ENCODE measurements at regions not wholly inside any gene's neighbourhood (a gene's known extent, or its start where the extent isn't known, plus 50 kb on each side); places are given as distances from the start of the nearest gene placed in this dataset.

DNA sequence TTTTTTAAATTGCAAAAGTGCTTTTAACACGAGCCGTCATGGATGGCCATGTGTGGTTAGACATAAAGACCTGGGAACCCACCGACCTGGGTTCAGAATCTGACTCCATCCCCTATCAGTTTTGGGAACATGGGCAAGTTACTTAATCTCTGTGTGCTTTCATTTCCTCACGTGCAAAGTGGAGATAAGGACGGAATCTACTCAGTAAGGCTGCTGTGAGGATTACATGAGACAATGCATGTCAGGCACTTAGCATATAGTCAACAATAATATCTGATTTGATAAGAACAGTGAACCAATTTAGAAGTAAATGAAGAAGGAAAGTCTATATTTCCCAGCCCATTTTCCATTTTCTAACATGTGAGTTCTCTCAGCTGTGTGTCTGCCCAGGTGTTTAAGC is 235.4 kb downstream of the SUDS3 start:
- Histone ChIP-seq H3K4ac (replicated peaks; ENCODE audit: insufficient read length, low read depth, low read length) (no peak overlapping the region), H3K36me3 (ENCODE audit: control insufficient read depth in 2 of 4, insufficient read depth in 4 of 4, low read length in 3 of 4) (no peaks in the 10 kb centered on the region), H4K20me1 (replicated peaks in 1 of 2; ENCODE audit: control insufficient read depth in 1 of 2, insufficient read depth in 2 of 2, low read length in 2 of 2) (no peaks in the 10 kb centered on the region), H3K4me1 (replicated peaks in 1 of 4; ENCODE audit: control insufficient read depth in 3 of 4, insufficient read depth in 4 of 4, low read length in 3 of 4) (peaks cover 0 to 5% (median 4%) of the 10 kb centered on the region in 4 experiments; a peak in 3 of 7 replicates), H2BK5ac (ENCODE audit: low read depth, low read length) (no peak overlapping the region), H2AK5ac (ENCODE audit: low read depth, low read length) (no peak overlapping the region; the same call in 1 of the 2 replicates), H3K23ac (ENCODE audit: insufficient read length) (no peak overlapping the region), H3K4me3 (ENCODE audit: extremely low read depth in 1 of 4, insufficient read depth in 2 of 4, low read depth in 3 of 4, low read length in 4 of 4) (no peak overlapping the region), H2BK12ac (ENCODE audit: low read depth, low read length) (peak overlapping the region; percentile 75; the same call in 1 of the 2 replicates), H4K91ac (replicated peaks; ENCODE audit: insufficient read length, low read length) (no peak overlapping the region), H2BK15ac (ENCODE audit: low read length) (no peak overlapping the region), H2BK120ac (replicated peaks; ENCODE audit: low read depth, low read length) (peak overlapping the region; percentile 69), H3K27ac (ENCODE audit: low read depth, low read length) (no peak overlapping the region), H3K9ac (replicated peaks in 1 of 4; ENCODE audit: extremely low read depth in 1 of 4, low read depth in 3 of 4, low read length in 3 of 4) (no peak overlapping the region), H3K27me3 (replicated peaks in 1 of 4; ENCODE audit: control insufficient read depth in 3 of 4, extremely low read depth in 1 of 4, insufficient read depth in 3 of 4, low read length in 3 of 4) (no peaks in the 10 kb centered on the region), H3K9me3 (ENCODE audit: insufficient read depth in 2 of 2, low read depth in 1 of 2, low read length in 1 of 2) (peaks cover 7 to 9% of the 10 kb centered on the region in 2 experiments; a peak in 3 of 4 replicates), H3K14ac (ENCODE audit: insufficient read length) (no peak overlapping the region), H3K18ac (ENCODE audit: extremely low read depth, low read length) (no peak overlapping the region), H3K4me2 (ENCODE audit: insufficient read depth in 1 of 2, low read depth in 2 of 2, low read length in 2 of 2) (no peak overlapping the region), H4K8ac (ENCODE audit: extremely low read depth, insufficient read depth, low read length) (no peak overlapping the region), H2BK20ac (ENCODE audit: low read length) (peak overlapping the region; percentile 98), H4K5ac (ENCODE audit: insufficient read length, low read depth, low read length) (no peak overlapping the region), H3K56ac (replicated peaks; ENCODE audit: insufficient read length, low read depth, low read length) (no peak overlapping the region), H3K79me2 (ENCODE audit: control insufficient read depth in 1 of 2, insufficient read depth in 2 of 2, low read length in 2 of 2) (no peaks in the 10 kb centered on the region), H3K79me1 (ENCODE audit: low read depth, low read length) (no peaks in the 10 kb centered on the region), H2AFZ (ENCODE audit: low read length) (no peak overlapping the region), H3K23me2 (ENCODE audit: low read depth, low read length) (no peaks in the 10 kb centered on the region)
- FAIRE-seq (no peak), DNase-seq (ENCODE audit: low read depth in 1 of 2, low spot score in 2 of 2) (no peak)
- WGBS, 2 experiments (ENCODE audit: extremely low coverage in 1 of 2, insufficient coverage in 1 of 2, insufficient read length in 1 of 2, insufficient replicate concordance in 2 of 2, low coverage in 1 of 2, low lambda C conversion rate in 2 of 2, missing lambda C conversion rate in 1 of 2): 96% methylated on average over 5 of the region's 5 CpGs; no CpG with 5 or more reads in 1 of the 2 experiments
- POLR2A ChIA-PET (ENCODE audit: partially characterized antibody): interaction anchor here (0.6 kb wide), 1 partner anchor 11 kb away, joined by 3 read pairs; no protein-coding TSS in a partner anchor
- CTCF ChIA-PET (ENCODE audit: partially characterized antibody): interaction anchor here (1.2 to 6.7 kb wide), 3 partner anchors 12 to 175 kb away, joined by 3 to 26 read pairs (median 3); no protein-coding TSS in a partner anchor
- TF ChIP-seq TEAD4 (IDR thresholded peaks at IDR 0.05; ENCODE audit: low read depth, low read length): no peak
- no peak for TF ChIP-seq BCL11A (IDR thresholded peaks at IDR 0.05; ENCODE audit: low read depth in 2 of 2, low read length in 2 of 2)
- TF ChIP-seq RAD21 (IDR thresholded peaks at IDR 0.05 in 1 of 2, conservative IDR thresholded peaks at IDR 0.05 in 1 of 2; ENCODE audit: low read depth in 2 of 2, low read length in 2 of 2): no peak
- no peak for TF ChIP-seq MAX (IDR thresholded peaks at IDR 0.05)
- TF ChIP-seq CREB1 (IDR thresholded peaks at IDR 0.05): no peak
- TF ChIP-seq JUN (IDR thresholded peaks at IDR 0.05; ENCODE audit: low read depth, low read length): no peak
- TF ChIP-seq POLR2AphosphoS5 (IDR thresholded peaks at IDR 0.05; ENCODE audit: low read depth, low read length): no peak
- TF ChIP-seq CBX8 (IDR thresholded peaks at IDR 0.05; ENCODE audit: borderline replicate concordance, low read depth, low read length): no peak
- TF ChIP-seq BACH1 (IDR thresholded peaks at IDR 0.05; ENCODE audit: low read length): no peak
- no peak for TF ChIP-seq POLR2A (IDR thresholded peaks at IDR 0.05; ENCODE audit: control extremely low read depth in 1 of 2, low read depth in 2 of 2, low read length in 2 of 2)
- no peak for TF ChIP-seq GABPA (IDR thresholded peaks at IDR 0.05; ENCODE audit: borderline replicate concordance, insufficient read depth, low read length)
